Mesenchymal stem cell (in vitro differentiated cells and primary cell): ENCODE measurements at regions not wholly inside any gene's neighbourhood (a gene's known extent, or its start where the extent isn't known, plus 50 kb on each side); places are given as distances from the start of the nearest gene placed in this dataset.

ENCODE experiments used
- DNase-seq: peaks from one replicate; pipeline ENCODE4 v3.0.0-alpha.2; 2013
- H2AFZ ChIP-seq: one replicate; pipeline ENCODE4 v1.6.1; 2013; ENCODE audit warnings: low read depth, mild to moderate bottlenecking, control low read depth, inconsistent platforms, low read length, moderate library complexity
- H2AK5ac ChIP-seq: 2 replicates; pipeline ENCODE4 v1.6.1; 2013; ENCODE audit warnings: low read length, moderate library complexity, mild to moderate bottlenecking, inconsistent platforms; ENCODE audit not compliant: severe bottlenecking
- H2BK120ac ChIP-seq: one replicate; pipeline ENCODE4 v1.6.1; 2013; ENCODE audit warnings: low read depth, mild to moderate bottlenecking, inconsistent platforms, low read length, moderate library complexity
- H2BK12ac ChIP-seq, 2 experiments: one replicate each; pipeline ENCODE4 v1.6.1; 2013; ENCODE audit warnings: inconsistent platforms in 2 of 2, low read length in 2 of 2, mild to moderate bottlenecking in 2 of 2, moderate library complexity in 2 of 2, control low read depth in 1 of 2
- H2BK15ac ChIP-seq: one replicate; pipeline ENCODE4 v1.6.1; 2013; ENCODE audit warnings: mild to moderate bottlenecking, low read depth, inconsistent platforms; ENCODE audit not compliant: poor library complexity, severe bottlenecking
- H2BK5ac ChIP-seq: 2 replicates; pipeline ENCODE4 v1.6.1; 2013; ENCODE audit warnings: low read depth, mild to moderate bottlenecking, low read length, control low read depth, inconsistent platforms; ENCODE audit not compliant: poor library complexity, severe bottlenecking
- H3K14ac ChIP-seq, 2 experiments: one replicate each; pipeline ENCODE4 v1.6.1; 2013; ENCODE audit warnings: inconsistent platforms in 2 of 2, low read length in 2 of 2, control low read depth in 1 of 2, mild to moderate bottlenecking in 1 of 2, moderate library complexity in 1 of 2
- H3K18ac ChIP-seq, 2 experiments: one replicate each; pipeline ENCODE4 v1.6.1; 2013; ENCODE audit warnings: inconsistent platforms in 2 of 2, low read length in 2 of 2, control low read depth in 1 of 2, low read depth in 1 of 2, mild to moderate bottlenecking in 1 of 2
- H3K23ac ChIP-seq, 2 experiments: one replicate each; pipeline ENCODE4 v1.6.1; 2013; ENCODE audit warnings: inconsistent platforms in 2 of 2, low read length in 2 of 2, mild to moderate bottlenecking in 2 of 2, moderate library complexity in 2 of 2, control low read depth in 1 of 2
- H3K27ac ChIP-seq: 2 replicates; pipeline ENCODE4 v1.5.1; 2013; ENCODE audit warnings: mild to moderate bottlenecking, moderate library complexity, low read length, control low read depth, inconsistent platforms; ENCODE audit not compliant: poor library complexity, severe bottlenecking
- H3K27me3 ChIP-seq, 2 experiments: 2 replicates each; pipeline versions ENCODE4 v1.6.1 to v1.7.0; 2013; ENCODE audit warnings: low read length in 2 of 2, mild to moderate bottlenecking in 2 of 2, moderate library complexity in 2 of 2, control low read depth in 1 of 2, inconsistent platforms in 1 of 2; ENCODE audit not compliant: control insufficient read depth in 1 of 2, insufficient read depth in 1 of 2
- H3K36me3 ChIP-seq, 2 experiments: 2 replicates each; pipeline versions ENCODE4 v1.6.1 to v1.7.0; 2013; ENCODE audit warnings: low read length in 2 of 2, control low read depth in 1 of 2, inconsistent platforms in 1 of 2, low read depth in 1 of 2, mild to moderate bottlenecking in 1 of 2; ENCODE audit not compliant: insufficient read depth in 2 of 2, control insufficient read depth in 1 of 2
- H3K4ac ChIP-seq, 2 experiments: one replicate each; pipeline ENCODE4 v1.6.1; 2013; ENCODE audit warnings: inconsistent platforms in 2 of 2, low read length in 2 of 2, mild to moderate bottlenecking in 2 of 2, moderate library complexity in 2 of 2, control low read depth in 1 of 2, low read depth in 1 of 2
- H3K4me1 ChIP-seq: 2 replicates; pipeline ENCODE4 v1.6.1; 2013; ENCODE audit warnings: low read depth, low read length, control low read depth; ENCODE audit not compliant: control insufficient read depth, insufficient read depth
- H3K4me2 ChIP-seq: 2 replicates; pipeline ENCODE4 v1.6.1; 2013; ENCODE audit warnings: low read length, mild to moderate bottlenecking, inconsistent platforms; ENCODE audit not compliant: poor library complexity, severe bottlenecking
- H3K4me3 ChIP-seq, 2 experiments: 2 replicates each; pipeline versions ENCODE4 v1.5.1 to v1.7.0; 2013; ENCODE audit warnings: low read length in 2 of 2, mild to moderate bottlenecking in 2 of 2, control low read depth in 1 of 2, low read depth in 1 of 2; ENCODE audit not compliant: insufficient read depth in 1 of 2
- H3K79me1 ChIP-seq: replicated peaks from 2 replicates; pipeline ENCODE4 v1.6.1; 2013; ENCODE audit warnings: mild to moderate bottlenecking, control low read depth, low read length, inconsistent platforms; ENCODE audit not compliant: poor library complexity, severe bottlenecking
- H3K9ac ChIP-seq: 2 replicates; pipeline ENCODE4 v1.7.0; 2013; ENCODE audit warnings: mild to moderate bottlenecking, low read length, moderate library complexity
- H3K9me3 ChIP-seq: 2 replicates; pipeline ENCODE4 v1.7.0; 2013; ENCODE audit warnings: mild to moderate bottlenecking, low read length; ENCODE audit not compliant: control insufficient read depth
- H4K8ac ChIP-seq: one replicate; pipeline ENCODE4 v1.6.1; 2013; ENCODE audit warnings: inconsistent platforms, mild to moderate bottlenecking, low read length, moderate library complexity
- H4K91ac ChIP-seq: one replicate; pipeline ENCODE4 v1.6.1; 2013; ENCODE audit warnings: mild to moderate bottlenecking, low read length, inconsistent platforms
- WGBS: methylation state at CpG from one replicate; pipeline ENCODE4 v1.1.7; 2013; ENCODE audit warnings: mixed read lengths; 5-methylcytosine and 5-hydroxymethylcytosine counted together

DNA sequence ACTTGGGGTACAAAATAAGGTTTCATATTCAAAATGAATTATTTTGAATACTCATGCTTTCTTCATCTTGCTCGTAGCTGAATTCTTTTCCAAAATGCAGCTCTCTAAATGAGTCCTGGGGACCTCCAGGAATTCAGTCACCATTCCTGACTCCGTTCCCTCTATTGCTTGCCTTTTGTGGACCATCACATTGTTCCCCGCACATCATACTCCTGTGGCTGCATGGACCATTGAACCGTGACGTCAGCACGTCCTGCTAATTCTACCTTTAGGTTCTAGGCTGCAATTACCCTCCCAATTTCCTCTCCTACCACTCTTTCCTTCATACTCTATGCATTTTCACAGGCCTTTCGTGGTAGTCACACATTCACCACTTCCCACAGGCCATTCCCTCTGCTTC lies 173.1 kb upstream of the ID4 start:
- Histone ChIP-seq H3K9ac (no peak overlapping the region), H4K8ac (no peak overlapping the region), H3K18ac (no peak overlapping the region), H3K9me3 (no peaks in the 10 kb centered on the region), H3K23ac (no peak overlapping the region), H3K36me3 (no peaks in the 10 kb centered on the region), H3K4ac (no peak overlapping the region), H3K79me1 (no peaks in the 10 kb centered on the region), H2AFZ (no peak overlapping the region), H2BK120ac (no peak overlapping the region), H2BK5ac (no peak overlapping the region), H2BK12ac (no peak overlapping the region), H3K4me2 (no peak overlapping the region), H4K91ac (no peak overlapping the region), H3K27ac (no peak overlapping the region), H3K14ac (no peak overlapping the region), H3K4me1 (no peaks in the 10 kb centered on the region), H3K4me3 (no peak overlapping the region), H3K27me3 (no peaks in the 10 kb centered on the region), H2BK15ac (no peak overlapping the region), H2AK5ac (no peak overlapping the region)
- no peak for DNase-seq
- WGBS = 57% methylated on average over 7 of the region's 7 CpGs

DNA sequence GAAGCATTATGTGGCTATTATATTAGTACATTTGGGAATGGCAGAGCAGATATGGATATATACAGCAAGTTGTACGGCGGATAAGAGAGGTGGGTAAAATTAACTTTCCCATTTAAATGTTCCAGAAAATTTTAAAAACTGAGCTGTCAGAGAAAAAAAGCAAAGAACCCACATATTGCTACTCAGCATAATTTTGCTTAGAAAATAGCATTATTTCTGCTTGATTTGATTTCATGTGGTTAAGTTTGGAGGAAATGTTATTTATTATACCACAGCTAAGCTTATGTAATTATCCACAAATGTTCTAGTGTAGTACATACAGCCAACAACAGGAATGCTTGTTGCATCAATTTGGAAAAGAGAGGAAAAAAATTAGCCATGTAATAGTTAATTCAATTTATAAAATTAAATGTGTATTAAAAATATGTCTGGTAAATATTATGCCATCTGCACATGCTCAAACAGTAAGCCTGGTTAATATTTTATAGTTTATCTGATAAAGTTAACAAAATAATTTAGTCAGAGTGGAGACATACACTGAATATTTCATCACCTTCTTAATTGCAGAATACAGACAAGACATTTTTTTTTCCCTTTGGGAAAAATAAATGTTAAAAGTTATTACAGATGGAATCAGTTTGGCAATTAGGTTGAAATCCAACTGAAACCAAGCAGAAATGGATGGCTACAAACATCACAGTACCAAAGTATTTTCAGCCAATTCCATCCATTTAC lies 172.1 kb upstream of the ID4 start:
- Histone ChIP-seq H3K27ac (no peak overlapping the region), H2BK5ac (no peak overlapping the region), H3K14ac (no peak overlapping the region), H3K4me3 (no peak overlapping the region), H3K9ac (no peak overlapping the region), H2AFZ (no peak overlapping the region), H3K79me1 (no peaks in the 10 kb centered on the region), H2BK120ac (no peak overlapping the region), H3K23ac (no peak overlapping the region), H4K8ac (no peak overlapping the region), H4K91ac (no peak overlapping the region), H3K4me2 (no peak overlapping the region), H3K18ac (no peak overlapping the region), H2BK15ac (no peak overlapping the region), H3K9me3 (no peaks in the 10 kb centered on the region), H2AK5ac (no peak overlapping the region), H3K4me1 (no peaks in the 10 kb centered on the region), H3K27me3 (no peaks in the 10 kb centered on the region), H2BK12ac (no peak overlapping the region), H3K36me3 (no peaks in the 10 kb centered on the region), H3K4ac (no peak overlapping the region)
- DNase-seq = no peak
- WGBS = no CpG with 5 or more reads among the region's 2 CpGs

DNA sequence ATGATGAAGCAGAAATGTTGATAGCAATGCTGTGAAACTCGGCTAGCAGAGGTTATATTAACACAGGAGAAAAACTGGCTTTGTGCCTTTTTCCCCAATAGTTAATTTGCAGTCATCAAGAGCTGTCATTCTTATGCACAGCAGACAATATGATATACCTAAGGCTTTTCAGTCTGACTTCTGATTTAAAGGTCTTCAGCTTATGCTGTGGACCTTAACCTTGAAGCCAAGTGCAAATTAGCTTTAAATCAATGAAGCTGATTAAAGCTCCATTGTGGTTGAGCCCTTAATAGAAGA lies 171.6 kb upstream of the ID4 start:
- H3K27ac ChIP-seq = no peak overlapping the region
- no peaks in the 10 kb centered on the region for H3K79me1 ChIP-seq
- no peak overlapping the region for H2AFZ ChIP-seq
- no peak overlapping the region for H3K4me3 ChIP-seq
- no peak overlapping the region for H3K4ac ChIP-seq
- DNase-seq = no peak
- no peak overlapping the region for H3K23ac ChIP-seq
- no CpG with 5 or more reads among the region's 1 CpG for WGBS
- H3K36me3 ChIP-seq = no peaks in the 10 kb centered on the region
- H2BK15ac ChIP-seq = no peak overlapping the region
- H2BK12ac ChIP-seq = no peak overlapping the region
- no peaks in the 10 kb centered on the region for H3K4me1 ChIP-seq
- H3K14ac ChIP-seq = no peak overlapping the region
- H4K8ac ChIP-seq = no peak overlapping the region
- H3K4me2 ChIP-seq = no peak overlapping the region
- H4K91ac ChIP-seq = no peak overlapping the region
- H2AK5ac ChIP-seq = no peak overlapping the region
- H3K27me3 ChIP-seq = no peaks in the 10 kb centered on the region
- no peaks in the 10 kb centered on the region for H3K9me3 ChIP-seq
- no peak overlapping the region for H3K9ac ChIP-seq
- no peak overlapping the region for H3K18ac ChIP-seq
- no peak overlapping the region for H2BK120ac ChIP-seq
- no peak overlapping the region for H2BK5ac ChIP-seq

DNA sequence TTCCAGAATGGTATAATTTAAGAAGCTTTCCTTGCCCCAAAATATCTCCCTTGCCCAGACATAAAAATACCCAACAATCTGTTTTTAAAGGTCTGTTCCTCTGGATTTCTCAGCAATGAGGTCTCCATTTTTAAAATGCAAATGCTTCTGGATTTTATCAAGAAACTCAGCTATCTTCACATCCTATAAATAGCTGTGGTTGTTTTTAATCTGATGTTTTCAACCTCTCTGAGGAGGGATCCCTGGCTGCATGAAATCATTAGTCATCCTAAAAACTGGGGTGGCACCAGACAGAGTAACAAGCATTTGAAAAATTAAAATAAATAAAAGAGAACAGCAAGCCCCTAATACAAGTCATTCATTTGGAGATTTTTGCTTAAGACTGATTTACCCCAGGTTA lies 168.5 kb upstream of the ID4 start:
- Histone ChIP-seq H2AK5ac (no peak overlapping the region), H4K91ac (no peak overlapping the region), H2BK120ac (no peak overlapping the region), H3K79me1 (no peaks in the 10 kb centered on the region), H3K23ac (no peak overlapping the region), H3K4me1 (no peaks in the 10 kb centered on the region), H2AFZ (no peak overlapping the region), H4K8ac (no peak overlapping the region), H3K9me3 (no peaks in the 10 kb centered on the region), H3K18ac (no peak overlapping the region), H3K14ac (no peak overlapping the region), H3K27me3 (no peaks in the 10 kb centered on the region), H2BK15ac (no peak overlapping the region), H3K4me2 (no peak overlapping the region), H3K4me3 (peak overlapping the region in 1 of 2 experiments; percentile 48), H3K36me3 (no peaks in the 10 kb centered on the region), H2BK5ac (no peak overlapping the region), H3K27ac (no peak overlapping the region), H3K4ac (no peak overlapping the region), H2BK12ac (no peak overlapping the region), H3K9ac (peak overlapping the region; percentile 18)
- DNase-seq = no peak
